ENCODE measurements at regions not wholly inside any gene's neighbourhood (a gene's known extent, or its start where the extent isn't known, plus 50 kb on each side); places are given as distances from the start of the nearest gene placed in this dataset.

DNA sequence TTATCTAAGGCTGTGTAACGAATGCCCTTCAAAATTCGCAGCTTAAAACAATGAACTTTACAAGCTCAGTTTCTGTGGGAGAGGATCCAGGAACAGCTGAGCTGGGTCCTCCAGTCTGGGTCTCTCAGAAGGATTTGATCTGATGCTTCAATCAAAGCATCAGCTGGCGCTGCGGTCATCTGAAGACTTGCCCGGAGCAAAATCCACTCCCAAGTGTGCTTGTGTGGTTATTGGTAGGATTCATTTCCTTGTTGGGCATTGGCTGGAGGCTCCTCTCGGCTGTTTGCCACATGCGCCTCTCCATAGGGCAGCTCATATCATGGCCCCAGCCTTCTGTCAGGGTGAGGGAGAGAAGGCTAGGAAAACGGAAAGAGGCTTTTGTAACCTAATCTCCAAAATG is 269.3 kb upstream of the CHD6 start:
- no peak for DNase-seq (ENCODE audit: low read depth in 2 of 2)

DNA sequence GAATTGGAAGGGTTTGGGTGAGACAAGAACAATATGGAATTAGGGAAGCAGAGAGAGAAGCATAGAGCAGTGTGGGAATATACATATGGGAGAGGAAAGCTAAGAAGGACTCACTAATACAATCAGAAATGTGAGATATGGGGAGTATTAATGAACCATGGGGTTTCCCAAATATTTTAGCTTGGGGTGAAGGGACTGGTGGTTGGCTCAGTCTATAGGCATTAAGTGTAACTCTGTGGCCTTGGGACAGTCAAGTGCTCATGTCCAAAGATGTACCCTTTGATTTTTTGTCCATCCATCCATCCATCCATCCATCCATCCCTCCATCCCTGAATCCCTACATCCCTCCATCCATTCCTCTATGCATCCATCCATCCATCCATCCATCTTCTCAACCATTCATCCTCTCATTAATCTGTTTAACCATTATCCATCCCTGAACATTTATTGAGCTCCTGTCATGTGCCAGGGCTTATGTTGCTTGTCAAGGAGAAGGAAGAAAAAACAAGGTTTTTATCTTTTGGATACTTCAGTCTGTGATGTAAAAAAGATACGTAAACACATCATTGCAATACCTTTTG is 263.4 kb upstream of the CHD6 start:
- no peak for DNase-seq (ENCODE audit: low read depth in 2 of 2)

DNA sequence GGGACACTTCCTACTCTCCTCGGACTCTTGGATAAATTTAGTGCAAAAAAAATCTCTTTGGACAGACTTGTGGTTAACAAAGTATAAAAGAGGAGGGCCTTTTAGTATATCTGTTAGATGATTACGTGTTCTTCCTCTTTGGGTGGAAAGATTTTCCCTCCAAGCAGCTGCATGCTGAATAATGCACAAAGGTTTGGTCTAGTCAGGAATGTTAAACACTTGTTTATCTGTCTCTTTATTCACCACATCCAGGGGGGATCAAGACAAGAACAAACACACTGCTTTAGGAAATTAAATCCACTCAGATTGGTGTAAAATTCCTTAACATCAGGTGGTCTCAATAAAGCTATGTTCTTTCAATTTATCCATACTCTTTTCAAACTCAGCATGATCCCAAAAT is 260.9 kb upstream of the CHD6 start:
- no peak for DNase-seq (ENCODE audit: low read depth in 2 of 2)

DNA sequence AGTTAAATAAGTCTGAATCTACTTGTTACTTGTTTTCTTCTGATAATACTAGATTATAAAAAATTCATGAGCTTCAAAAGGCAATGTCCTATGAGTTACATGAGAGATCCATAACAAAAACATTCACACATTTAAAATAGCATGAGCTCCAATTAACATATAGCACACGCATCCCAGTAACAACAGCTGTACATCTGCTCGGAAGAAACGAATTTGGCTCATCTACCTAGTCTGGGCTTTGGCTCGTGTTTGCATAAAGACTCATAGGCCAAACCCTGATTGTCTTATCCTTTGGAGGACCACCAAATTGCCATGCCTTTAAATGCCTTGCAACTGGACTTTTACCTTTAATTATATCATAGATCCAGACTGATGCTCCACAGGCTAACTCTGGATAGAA is 259.7 kb upstream of the CHD6 start:
- DNase-seq (ENCODE audit: low read depth in 2 of 2) = no peak

DNA sequence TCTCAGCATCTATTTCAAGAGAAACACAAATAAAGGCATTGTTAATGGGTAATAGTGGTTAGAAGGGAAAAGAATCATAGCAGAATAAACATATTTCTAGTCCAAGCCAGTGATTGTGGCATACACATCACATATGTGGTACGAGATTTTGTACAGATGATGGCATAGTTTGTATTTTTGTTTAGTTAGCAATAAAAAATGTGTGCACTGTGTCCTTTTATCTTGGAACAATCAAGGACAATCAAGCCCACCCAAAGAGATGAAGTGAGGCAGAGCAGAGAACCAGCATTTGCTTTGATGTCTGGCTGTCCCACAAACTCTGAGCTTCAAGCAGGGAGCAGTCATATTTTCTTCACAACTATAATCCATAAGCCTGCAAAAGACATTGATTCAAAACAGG is 256.5 kb upstream of the CHD6 start:
- no peak for DNase-seq (ENCODE audit: low read depth in 2 of 2)

DNA sequence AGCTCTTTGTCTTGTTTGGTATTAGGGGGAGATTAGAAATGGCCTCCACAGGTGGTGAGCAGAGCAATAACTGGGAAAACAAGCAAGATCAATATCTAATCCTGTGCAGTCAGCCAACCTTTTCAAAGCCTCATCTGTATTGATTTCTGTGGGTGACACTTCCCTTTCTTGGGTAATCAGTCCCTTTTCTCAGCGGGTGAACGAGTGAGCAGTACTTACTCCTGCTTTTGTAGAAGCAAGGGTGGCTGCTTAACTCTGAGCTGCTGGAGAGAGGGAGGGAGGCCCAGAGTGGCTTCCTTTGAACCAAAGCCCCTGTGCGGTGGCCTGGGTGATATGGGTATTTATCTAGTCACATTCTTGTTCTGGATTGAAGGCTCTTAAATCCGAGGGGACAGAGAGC is 254.8 kb upstream of the CHD6 start:
- no peak for DNase-seq (ENCODE audit: low read depth in 2 of 2)

DNA sequence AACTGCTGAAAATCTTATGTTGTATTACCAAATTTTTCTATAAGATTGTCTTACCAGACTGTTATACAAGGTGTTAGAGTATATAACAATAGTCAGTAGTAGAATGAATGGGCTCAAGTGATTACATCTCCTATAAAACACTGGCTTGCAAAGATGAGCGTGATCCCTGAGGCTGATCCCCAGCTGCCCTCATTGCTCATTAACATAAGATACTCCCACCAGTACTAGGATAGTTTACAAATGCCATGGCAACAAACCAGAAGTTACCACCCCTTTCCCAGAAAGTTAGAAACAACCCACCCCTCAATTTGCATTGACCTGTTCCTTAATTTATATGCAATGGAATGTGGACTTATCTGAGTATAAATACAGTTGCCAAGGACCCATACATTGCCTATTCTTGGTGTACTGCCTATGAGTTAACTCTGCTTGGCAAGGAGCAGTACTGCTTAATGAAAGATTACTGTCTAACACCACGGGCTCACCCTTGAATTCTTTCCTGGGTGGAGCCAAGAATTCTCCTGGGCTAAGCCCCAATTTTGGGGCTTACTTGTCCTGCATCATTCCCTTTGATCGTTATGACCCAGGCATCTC is 252.8 kb upstream of the CHD6 start:
- DNase-seq (ENCODE audit: low read depth in 2 of 2) = no peak

DNA sequence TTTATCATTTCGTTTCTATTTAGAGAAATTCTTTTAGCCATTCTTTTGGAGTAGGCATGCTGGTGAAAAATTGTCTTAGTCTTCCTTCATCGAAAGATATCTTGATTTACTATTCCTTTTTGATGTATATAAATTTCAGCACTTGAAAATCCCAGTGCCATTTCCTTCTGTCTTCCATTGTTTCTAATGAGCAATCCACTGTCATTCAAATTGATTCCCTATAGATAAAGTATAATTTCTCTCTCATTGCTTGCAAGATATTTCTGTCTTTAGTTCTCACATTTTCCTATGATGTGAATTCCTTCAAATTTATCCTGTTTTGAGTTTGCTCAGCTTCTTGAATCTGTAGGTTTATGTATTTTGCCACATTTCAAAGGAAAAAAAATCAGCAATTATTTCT is 251.1 kb upstream of the CHD6 start:
- DNase-seq (ENCODE audit: low read depth in 2 of 2) = no peak

DNA sequence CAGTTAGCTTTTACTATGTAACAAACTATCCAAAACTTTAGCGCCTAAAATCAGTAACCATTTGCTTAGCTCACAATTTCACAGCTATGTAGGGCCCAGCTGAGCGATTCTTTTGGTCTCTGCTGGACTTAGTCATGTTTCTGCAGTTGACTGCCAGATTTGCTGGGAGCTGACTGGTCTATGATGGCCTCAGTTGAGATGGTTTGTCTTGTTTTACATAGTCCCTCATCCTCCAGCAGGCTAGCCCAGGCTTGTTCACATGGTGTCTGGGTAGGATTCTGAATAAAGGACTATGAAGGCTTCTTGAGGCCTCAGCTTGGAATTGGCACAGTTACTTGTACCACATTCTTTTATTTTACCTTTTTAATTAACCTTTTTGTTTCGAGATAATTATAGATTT is 247.8 kb upstream of the CHD6 start:
- DNase-seq (ENCODE audit: low read depth in 2 of 2) = no peak

DNA sequence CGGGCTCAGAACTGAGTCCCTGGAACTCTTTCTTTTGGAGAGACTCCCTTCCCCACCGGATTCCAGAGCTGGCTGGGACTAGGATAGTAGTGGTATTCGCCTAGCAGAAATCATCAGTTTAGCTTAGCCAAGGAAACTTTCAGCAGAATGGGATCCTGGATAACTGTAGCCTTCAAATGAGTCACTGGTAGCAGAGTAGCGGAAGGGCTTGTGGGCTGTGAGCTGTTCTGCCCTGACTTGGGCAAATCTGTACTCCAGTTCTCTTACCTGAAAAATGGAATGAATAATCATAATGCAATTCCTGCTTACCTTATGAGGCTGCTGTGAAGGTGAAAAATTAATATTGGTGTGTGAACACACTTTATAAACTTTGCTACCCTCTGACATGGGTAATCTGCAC is 244.3 kb upstream of the CHD6 start:
- no peak for DNase-seq (ENCODE audit: low read depth in 2 of 2)

DNA sequence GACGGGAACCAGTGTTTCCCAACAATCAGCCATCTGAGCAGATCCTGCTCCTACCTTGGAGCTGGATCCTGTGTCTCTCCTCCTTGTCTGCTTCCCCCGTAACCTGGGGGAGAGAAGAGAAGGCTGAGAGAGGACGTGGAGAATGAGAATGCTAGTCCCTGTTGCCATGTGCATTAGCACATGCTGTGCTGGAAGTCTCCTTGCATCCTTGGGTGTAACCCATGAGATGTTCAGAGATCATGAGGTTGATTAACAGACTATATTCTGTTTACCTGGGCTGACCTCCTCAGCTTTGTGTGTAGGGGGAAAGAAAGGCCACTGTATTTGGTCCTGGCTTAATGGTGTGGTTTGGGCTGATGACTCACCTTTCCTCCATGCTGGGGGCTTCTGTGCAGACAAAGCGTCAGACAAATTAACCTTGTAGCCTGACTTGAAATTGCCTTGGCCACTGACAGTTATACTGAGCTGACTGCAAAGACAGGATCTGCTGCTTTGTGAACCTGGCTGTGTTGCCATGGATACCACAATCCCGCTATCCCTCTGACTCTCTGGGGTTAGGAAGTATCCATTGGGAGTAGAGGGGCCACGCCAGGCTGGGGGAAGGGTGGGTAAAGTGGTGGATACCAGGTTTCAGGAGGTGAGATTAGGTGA is 243.7 kb upstream of the CHD6 start:
- DNase-seq (ENCODE audit: low read depth in 2 of 2) = no peak

DNA sequence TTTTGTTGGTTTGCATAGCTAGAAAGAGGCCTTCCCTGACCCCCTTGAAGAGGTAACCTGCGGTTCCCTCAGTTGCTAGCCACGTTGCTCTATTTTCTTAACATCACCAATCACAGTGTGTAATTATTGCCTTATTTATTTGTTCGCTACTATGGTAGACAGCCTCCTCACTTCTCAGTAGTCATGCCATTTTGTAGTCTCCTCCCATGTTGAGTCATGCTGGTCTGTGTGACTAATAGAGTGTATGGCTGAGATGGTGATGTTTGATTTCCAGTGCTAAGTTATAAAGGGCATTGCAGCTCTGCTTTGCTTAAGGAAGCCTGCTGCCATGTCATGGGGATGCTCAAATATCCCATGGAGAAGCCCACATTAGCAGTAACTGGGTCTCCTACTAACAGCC is 236.6 kb upstream of the CHD6 start:
- no peak for DNase-seq (ENCODE audit: low read depth in 2 of 2)

DNA sequence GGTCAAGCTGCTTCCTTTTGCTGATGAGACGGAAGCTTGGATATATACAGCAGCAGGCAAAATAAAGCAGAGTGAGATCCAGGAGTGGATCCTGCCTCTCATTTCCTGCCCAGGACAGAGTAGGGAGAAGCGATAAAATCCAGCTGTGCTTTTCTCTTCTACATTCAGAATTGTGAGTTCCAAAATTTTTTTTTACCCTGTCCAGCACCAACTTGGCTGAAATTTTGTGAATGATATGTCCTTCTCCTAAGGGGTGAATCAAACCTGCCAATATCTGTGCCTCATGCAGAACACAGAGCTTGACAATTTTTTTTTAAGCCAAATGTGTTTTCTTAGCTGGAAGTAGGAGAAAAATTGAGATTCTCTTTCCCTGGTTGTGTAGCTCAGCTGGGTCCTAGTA is 235.6 kb upstream of the CHD6 start:
- DNase-seq (ENCODE audit: low read depth in 2 of 2) = no peak

DNA sequence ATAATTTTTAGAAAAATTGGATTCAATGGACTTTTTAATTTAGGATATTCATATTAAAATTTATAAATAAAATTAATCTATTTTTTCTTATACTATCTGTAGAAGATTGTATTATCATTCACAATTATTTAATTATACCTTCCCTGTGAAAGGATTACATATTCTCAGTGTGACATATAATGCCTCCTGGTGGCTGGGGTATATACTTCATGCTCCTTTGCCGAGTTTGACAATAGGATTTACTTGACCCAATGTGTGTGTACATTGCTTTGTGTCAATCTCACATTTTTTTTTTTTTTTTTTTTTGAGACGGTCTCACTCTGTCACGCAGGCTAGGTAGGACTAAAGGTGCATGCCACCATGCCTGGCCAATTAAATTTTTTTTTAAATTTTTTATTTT is 230.0 kb upstream of the CHD6 start:
- no peak for DNase-seq (ENCODE audit: low read depth in 2 of 2)

DNA sequence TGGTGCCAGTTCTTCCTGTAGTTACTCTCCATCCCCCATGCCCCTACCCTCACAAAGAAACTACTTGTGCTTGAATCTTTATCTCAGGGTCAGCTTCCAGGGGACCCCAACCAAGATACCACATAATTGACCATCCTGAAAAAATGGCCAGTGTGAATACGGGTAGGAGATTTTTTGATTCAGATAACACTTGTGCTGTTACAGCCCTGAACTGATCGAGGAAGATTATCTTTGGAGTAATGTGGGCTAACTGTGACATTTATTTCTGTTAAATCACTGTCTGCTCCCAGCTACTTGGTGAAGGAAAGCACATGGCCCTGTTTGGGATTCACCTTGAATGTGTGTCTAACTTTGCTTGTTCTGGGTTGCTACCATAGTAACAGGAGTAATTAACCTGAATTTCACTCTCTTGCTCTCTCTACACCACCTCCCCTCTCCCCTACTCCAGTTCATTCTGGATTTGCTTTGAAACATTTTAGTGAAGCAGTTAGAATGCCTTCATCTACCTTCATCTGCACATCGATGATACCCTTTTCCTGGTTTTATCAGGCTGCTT is 219.6 kb upstream of the CHD6 start:
- DNase-seq (ENCODE audit: low read depth in 2 of 2) = no peak

DNA sequence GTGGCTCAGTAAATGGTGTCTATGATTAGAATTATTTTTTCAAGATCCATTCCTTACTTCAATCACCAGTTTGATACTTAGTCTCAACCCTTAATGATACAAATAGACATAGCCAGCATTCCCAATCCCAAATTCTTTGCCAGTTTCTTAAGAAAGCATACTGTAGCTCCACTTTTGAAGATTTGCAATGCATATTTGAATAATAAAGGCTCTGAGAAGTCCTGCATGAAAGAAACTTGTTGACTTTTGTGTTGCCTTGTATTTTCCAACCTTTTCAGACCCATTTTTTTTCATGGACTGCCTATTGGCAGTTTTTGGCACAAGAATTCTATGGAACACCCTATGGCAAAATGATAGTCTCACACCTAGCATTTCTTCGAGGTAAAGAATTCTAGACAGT is 215.6 kb upstream of the CHD6 start:
- no peak for DNase-seq (ENCODE audit: low read depth in 2 of 2)

DNA sequence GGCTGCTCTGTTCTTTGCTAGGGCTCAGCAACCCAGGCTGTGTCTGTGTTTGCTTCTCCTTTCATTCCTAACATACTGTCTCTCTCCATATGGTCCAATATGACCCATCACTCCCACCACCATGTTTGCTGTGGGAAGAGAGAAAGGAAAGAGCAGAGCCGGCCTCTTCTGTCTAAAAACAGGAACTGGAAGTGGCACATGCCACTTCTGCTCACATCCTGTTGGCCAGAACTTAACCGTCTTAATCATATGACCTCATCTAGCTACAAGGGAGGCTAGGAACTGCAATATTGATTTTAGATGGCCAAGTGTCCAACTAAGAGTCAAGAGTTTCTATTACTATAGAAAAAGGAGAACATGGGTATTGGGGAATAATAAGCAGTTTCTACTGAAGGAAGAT is 212.5 kb upstream of the CHD6 start:
- no peak for DNase-seq (ENCODE audit: low read depth in 2 of 2)

DNA sequence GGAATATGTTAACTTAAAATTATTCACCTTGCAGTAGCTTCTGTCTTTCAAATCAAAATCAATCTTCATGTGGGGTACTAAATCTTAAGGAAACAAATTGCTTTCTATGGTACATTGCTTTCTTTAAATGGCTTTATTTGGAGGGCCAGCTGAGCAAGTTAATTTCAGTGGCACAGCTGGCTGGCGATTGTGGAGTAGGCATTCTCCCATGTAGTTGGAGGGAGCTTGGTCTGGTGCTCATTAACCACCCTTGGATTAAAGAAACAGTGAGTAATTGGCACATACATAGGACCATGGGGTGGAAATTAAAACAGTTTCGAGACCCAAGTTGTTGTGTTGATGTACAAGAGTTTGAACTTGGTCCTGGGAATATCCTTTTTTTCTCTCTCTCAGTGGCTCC is 201.3 kb upstream of the CHD6 start:
- no peak for DNase-seq (ENCODE audit: low read depth in 2 of 2)

DNA sequence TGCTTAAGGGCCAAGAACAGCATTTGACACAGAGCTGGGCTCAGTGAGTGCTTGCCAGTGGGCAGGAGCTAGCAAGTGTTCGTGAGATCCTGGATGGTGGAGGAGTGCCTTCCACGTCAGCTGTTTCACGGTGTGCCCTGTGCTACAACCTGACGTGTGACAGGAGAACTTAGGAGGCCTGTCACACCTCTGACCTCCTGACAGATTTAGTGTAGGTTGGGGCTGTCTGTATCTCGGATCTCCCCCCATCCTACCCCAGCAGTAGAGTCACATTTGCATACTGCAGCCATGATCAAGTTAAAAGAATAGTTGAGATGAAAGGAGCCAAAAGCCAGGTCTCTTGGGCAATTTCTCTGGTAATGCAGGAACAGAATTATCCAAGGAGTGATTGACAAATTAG is 200.8 kb upstream of the CHD6 start:
- DNase-seq (ENCODE audit: low read depth in 2 of 2) = no peak

DNA sequence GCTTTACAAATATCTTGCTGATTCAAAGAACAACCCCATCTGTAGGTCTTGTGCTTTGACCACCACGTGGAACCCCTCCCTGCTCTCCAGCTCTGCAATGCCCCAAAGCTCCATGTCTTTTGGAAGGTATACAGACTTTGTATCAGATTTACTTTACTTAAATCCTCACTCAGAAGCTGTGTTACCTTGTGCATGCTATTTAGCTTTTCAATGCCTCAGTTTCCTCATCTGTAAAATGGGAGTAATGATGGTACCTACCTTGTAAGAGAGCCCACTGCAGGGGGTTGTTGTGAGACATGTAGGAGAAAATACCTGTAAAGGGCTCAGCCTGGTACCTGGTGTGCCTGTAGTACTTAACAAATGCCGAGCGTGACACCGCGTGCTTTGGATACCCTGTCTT is 200.2 kb upstream of the CHD6 start:
- DNase-seq (ENCODE audit: low read depth in 2 of 2) = no peak

DNA sequence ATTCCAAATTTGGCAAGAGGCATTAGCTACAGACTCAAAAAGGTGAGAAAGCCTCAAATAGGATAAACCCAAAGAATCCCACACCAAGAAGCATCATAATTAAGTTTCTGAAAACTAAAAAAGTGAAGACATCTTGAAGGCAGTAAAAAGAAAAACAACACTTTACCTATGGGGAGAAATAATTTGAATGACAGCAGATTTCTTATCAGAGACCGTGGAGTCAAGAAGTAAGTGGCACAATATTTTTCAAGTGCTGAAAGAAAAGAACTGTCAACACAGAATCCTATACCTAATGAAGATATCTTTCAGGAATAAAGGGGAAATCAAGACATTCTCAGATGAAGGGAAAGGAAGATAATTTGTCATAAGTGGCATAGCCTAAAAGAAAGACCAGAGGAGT is 193.3 kb upstream of the CHD6 start:
- no peak for DNase-seq (ENCODE audit: low read depth in 2 of 2)

DNA sequence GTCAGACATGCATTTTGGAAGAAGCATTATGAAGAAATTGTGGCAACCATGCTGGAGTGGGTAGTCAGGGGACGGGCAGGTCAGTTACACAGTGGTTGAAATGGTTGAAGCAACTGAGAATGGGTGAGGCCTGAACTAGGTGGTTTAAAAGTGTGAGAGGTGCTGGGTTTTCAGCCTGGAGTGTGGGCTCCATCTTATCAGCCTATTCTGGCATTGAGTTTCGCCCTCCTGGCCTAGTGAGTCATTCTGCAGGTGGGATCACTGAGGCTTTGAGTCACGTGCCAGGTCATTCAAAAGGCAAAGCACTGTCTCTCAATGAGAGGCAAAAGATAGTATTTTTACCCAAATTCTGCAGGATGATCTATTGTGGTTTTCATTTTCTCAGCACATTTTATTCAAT is 181.9 kb upstream of the CHD6 start:
- DNase-seq (ENCODE audit: low read depth in 2 of 2) = no peak

DNA sequence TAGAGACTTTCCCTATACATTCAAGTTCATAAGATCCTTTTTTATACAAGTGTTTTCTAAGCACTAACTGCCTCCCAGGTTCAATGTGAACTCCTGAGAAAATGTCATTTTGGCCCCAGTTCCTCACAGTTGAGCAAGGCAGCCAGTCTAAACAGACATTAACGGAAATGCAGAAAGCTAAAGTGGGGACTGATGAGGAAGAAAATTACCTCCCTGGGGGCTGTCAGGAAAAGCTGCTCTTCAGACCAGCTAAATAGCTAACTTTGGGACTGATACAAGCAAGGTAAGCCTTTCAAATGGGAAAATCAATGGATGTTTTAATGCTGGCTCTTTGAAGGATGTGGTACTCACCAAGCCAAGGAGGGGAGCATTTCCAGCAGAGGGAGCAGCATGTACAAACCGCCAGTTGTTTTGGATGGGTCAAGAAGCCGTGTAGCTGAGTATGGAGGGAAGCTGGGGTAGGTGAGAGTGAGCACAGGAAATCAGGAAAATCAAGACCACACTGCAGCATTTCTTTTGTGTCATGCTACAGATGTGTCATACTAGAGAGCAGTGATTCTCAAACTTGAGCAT is 180.8 kb upstream of the CHD6 start:
- DNase-seq (ENCODE audit: low read depth in 2 of 2) = no peak
